ENCODE measurements at regions not wholly inside any gene's neighbourhood (a gene's known extent, or its start where the extent isn't known, plus 50 kb on each side); places are given as distances from the start of the nearest gene placed in this dataset.
A peak's percentile ranks its signal among the peaks of the same experiment; 100 is the strongest.

GRCh38 chr12:5096241-5096924 lies 52.7 kb downstream of the KCNA5 start:
- TF ChIP-seq IKZF1 (conservative IDR thresholded peaks at IDR 0.05): no peak
- no peak for TF ChIP-seq CTCF (IDR thresholded peaks at IDR 0.05 in 2 of 3, conservative IDR thresholded peaks at IDR 0.05 in 1 of 3; ENCODE audit: control insufficient read depth in 2 of 3, extremely low read depth in 1 of 3, insufficient read depth in 1 of 3, low read depth in 3 of 3, low read length in 3 of 3)
- TF ChIP-seq CREB1 (IDR thresholded peaks at IDR 0.05; ENCODE audit: low read depth): no peak
- TF ChIP-seq EZH2 (IDR thresholded peaks at IDR 0.05; ENCODE audit: borderline replicate concordance, control insufficient read depth, low read depth, low read length): no peak
- no peak for TF ChIP-seq RFX5 (IDR thresholded peaks at IDR 0.05; ENCODE audit: low read depth, low read length)
- no peak for TF ChIP-seq STAT1 (conservative IDR thresholded peaks at IDR 0.05)
- no peak for TF ChIP-seq ZNF274 (IDR thresholded peaks at IDR 0.05; ENCODE audit: insufficient read depth, insufficient read length)
- TF ChIP-seq RUNX3 (IDR thresholded peaks at IDR 0.05; ENCODE audit: low read length): peak; percentile 59

All from GM12878 (cell line).